HepG2 (cell line): ENCODE measurements at regions not wholly inside any gene's neighbourhood (a gene's known extent, or its start where the extent isn't known, plus 50 kb on each side); places are given as distances from the start of the nearest gene placed in this dataset.

Source experiments
- BHLHE40 ChIP-seq: IDR thresholded peaks from 2 replicates; pipeline ENCODE4 v1.6.1; 2011; ENCODE audit warnings: low read length, improper control_type of control experiment
- CBFB ChIP-seq: sonication (generic); formaldehyde crosslinking; IDR thresholded peaks from 2 replicates; pipeline ENCODE4 v1.4.0; 2020; ENCODE audit warnings: missing genetic modification reagents
- CBX2 ChIP-seq, 2 experiments: fragments of 200-600 bp in 1 of 2; sonication (generic); formaldehyde crosslinking in 1 of 2; IDR thresholded peaks; 2 replicates each; pipeline versions ENCODE4 v1.7.0 to v1.8.1; 2018 to 2022; ENCODE audit warnings: low read depth in 2 of 2, low read length in 1 of 2, mild to moderate bottlenecking in 1 of 2, missing genetic modification reagents in 1 of 2
- HOXA3 ChIP-seq: sonication (generic); formaldehyde crosslinking; IDR thresholded peaks from 2 replicates; pipeline ENCODE4 v1.5.0; 2020; ENCODE audit warnings: missing genetic modification reagents
- KLF16 ChIP-seq, 2 experiments: sonication (generic) in 1 of 2; formaldehyde crosslinking in 1 of 2; IDR thresholded peaks; 2 replicates each; pipeline versions ENCODE4 v1.6.1 to v1.8.0; 2016 to 2023; ENCODE audit warnings: missing genetic modification reagents in 2 of 2, missing compliant biosample characterization in 1 of 2
- MED13 ChIP-seq: sonication (generic); formaldehyde crosslinking; IDR thresholded peaks from 2 replicates; pipeline ENCODE4 v1.5.0; 2020; ENCODE audit warnings: missing genetic modification reagents
- NFE2 ChIP-seq: sonication (generic); formaldehyde crosslinking; IDR thresholded peaks from 2 replicates; pipeline ENCODE4 v1.4.0; 2020; ENCODE audit warnings: missing genetic modification reagents
- PHB2 ChIP-seq: fragments of 450-650 bp; IDR thresholded peaks from 2 replicates; pipeline ENCODE4 v1.6.1; 2018; ENCODE audit not compliant: partially characterized antibody
- ZNF180 ChIP-seq: sonication (generic); formaldehyde crosslinking; IDR thresholded peaks from 2 replicates; pipeline ENCODE4 v1.4.0; 2020; ENCODE audit warnings: low read depth, missing genetic modification reagents, borderline replicate concordance
- ZNF230 ChIP-seq: sonication (generic); formaldehyde crosslinking; IDR thresholded peaks from 2 replicates; pipeline ENCODE4 v1.4.0; 2020; ENCODE audit warnings: mild to moderate bottlenecking, missing genetic modification reagents
- ZNF326 ChIP-seq: sonication (generic); formaldehyde crosslinking; IDR thresholded peaks from 2 replicates; pipeline ENCODE4 v1.4.0; 2020; ENCODE audit warnings: missing genetic modification reagents, borderline replicate concordance
- ZNF687 ChIP-seq: sonication (generic); formaldehyde crosslinking; IDR thresholded peaks from 2 replicates; pipeline ENCODE4 v1.5.1; 2020; ENCODE audit warnings: mild to moderate bottlenecking, missing genetic modification reagents, moderate library complexity
- ZNF792 ChIP-seq: IDR thresholded peaks from 2 replicates; pipeline ENCODE4 v1.6.1; 2016
- TF ChIP-seq, protein P1 (sequence below): sonication (generic); formaldehyde crosslinking; IDR thresholded peaks from 2 replicates; pipeline ENCODE4 v1.8.0; 2022; ENCODE audit warnings: mild to moderate bottlenecking, missing genetic modification reagents
- TF ChIP-seq, protein P2 (sequence below): sonication (generic); formaldehyde crosslinking; IDR thresholded peaks from 2 replicates; pipeline ENCODE4 v1.9.0; 2022; ENCODE audit warnings: missing genetic modification reagents, mild to moderate bottlenecking, borderline replicate concordance

GRCh38 chr9:129496473-129497004, 124.4 kb downstream of the C9orf50 start (continued):
- TF ChIP-seq CBX2 (IDR thresholded peaks at IDR 0.05; ENCODE audit: low read depth, low read length): no peak
- no peak for TF ChIP-seq CBX2 (CRISPR knock-in tag; IDR thresholded peaks at IDR 0.05; ENCODE audit: low read depth)
- TF ChIP-seq PHB2: no peak
- peak; percentile 52; the same call in 1 of the 2 replicates for TF ChIP-seq ZNF230 (CRISPR knock-in tag)
- no peak for TF ChIP-seq ZNF180 (CRISPR knock-in tag)
- TF ChIP-seq, protein P1, sequence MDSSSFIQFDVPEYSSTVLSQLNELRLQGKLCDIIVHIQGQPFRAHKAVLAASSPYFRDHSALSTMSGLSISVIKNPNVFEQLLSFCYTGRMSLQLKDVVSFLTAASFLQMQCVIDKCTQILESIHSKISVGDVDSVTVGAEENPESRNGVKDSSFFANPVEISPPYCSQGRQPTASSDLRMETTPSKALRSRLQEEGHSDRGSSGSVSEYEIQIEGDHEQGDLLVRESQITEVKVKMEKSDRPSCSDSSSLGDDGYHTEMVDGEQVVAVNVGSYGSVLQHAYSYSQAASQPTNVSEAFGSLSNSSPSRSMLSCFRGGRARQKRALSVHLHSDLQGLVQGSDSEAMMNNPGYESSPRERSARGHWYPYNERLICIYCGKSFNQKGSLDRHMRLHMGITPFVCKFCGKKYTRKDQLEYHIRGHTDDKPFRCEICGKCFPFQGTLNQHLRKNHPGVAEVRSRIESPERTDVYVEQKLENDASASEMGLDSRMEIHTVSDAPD (CRISPR knock-in tag): no peak
- peak in 1 of 2 experiments; percentile 87; a peak in 2 of 4 replicates for TF ChIP-seq KLF16 (CRISPR knock-in tag; IDR thresholded peaks at IDR 0.05)
- TF ChIP-seq, protein P2, sequence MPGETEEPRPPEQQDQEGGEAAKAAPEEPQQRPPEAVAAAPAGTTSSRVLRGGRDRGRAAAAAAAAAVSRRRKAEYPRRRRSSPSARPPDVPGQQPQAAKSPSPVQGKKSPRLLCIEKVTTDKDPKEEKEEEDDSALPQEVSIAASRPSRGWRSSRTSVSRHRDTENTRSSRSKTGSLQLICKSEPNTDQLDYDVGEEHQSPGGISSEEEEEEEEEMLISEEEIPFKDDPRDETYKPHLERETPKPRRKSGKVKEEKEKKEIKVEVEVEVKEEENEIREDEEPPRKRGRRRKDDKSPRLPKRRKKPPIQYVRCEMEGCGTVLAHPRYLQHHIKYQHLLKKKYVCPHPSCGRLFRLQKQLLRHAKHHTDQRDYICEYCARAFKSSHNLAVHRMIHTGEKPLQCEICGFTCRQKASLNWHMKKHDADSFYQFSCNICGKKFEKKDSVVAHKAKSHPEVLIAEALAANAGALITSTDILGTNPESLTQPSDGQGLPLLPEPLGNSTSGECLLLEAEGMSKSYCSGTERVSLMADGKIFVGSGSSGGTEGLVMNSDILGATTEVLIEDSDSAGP (CRISPR knock-in tag): peak; percentile 72
- 0 out of 2 replicates have a peak, but pooled peaks have one; percentile 28 for TF ChIP-seq ZNF326 (CRISPR knock-in tag)
- TF ChIP-seq ZNF792 (CRISPR knock-in tag): peak; percentile 27; the same call in 1 of the 2 replicates
- TF ChIP-seq BHLHE40: no peak
- peak; percentile 85 for TF ChIP-seq CBFB (CRISPR knock-in tag)
- peak; percentile 71 for TF ChIP-seq HOXA3
- TF ChIP-seq MED13 (CRISPR knock-in tag): peak; percentile 79
- TF ChIP-seq NFE2 (CRISPR knock-in tag): no peak
- TF ChIP-seq ZNF687 (CRISPR knock-in tag): peak; percentile 89
